CD14-positive monocyte (primary cell): ENCODE measurements at regions not wholly inside any gene's neighbourhood (a gene's known extent, or its start where the extent isn't known, plus 50 kb on each side); places are given as distances from the start of the nearest gene placed in this dataset.

Source experiments
- DNase-seq, 3 donors: peaks; one replicate each; pipeline ENCODE4 v3.0.0-alpha.2; 2011 to 2022
- H2AFZ ChIP-seq: 2 replicates; pipeline ENCODE4 v1.6.0; 2012; ENCODE audit warnings: mild to moderate bottlenecking, low read depth, low read length, inconsistent platforms; ENCODE audit not compliant: insufficient read depth, poor library complexity, severe bottlenecking
- H3K27ac ChIP-seq, 2 donors: 1 replicate in 1 of 2; 2 replicates in 1 of 2; pipeline ENCODE4 v1.5.1; 2012 to 2013; ENCODE audit warnings: low read length in 2 of 2, control low read depth in 1 of 2, inconsistent platforms in 1 of 2, low read depth in 1 of 2, mild to moderate bottlenecking in 1 of 2
- H3K27me3 ChIP-seq, 2 donors: one replicate each; pipeline versions ENCODE4 v1.6.0 to v1.6.1; 2011 to 2013; ENCODE audit warnings: low read length in 2 of 2; ENCODE audit not compliant: control insufficient read depth in 2 of 2, insufficient read depth in 2 of 2
- H3K36me3 ChIP-seq, 2 donors: replicated peaks in 1 of 2; 1 replicate in 1 of 2; 2 replicates in 1 of 2; pipeline versions ENCODE4 v1.5.1 to v1.6.1; 2012 to 2013; ENCODE audit warnings: low read length in 2 of 2, control low read depth in 1 of 2, inconsistent platforms in 1 of 2, mild to moderate bottlenecking in 1 of 2; ENCODE audit not compliant: insufficient read depth in 2 of 2, control insufficient read depth in 1 of 2
- H3K4me1 ChIP-seq, 2 donors: 1 replicate in 1 of 2; 2 replicates in 1 of 2; pipeline versions ENCODE4 v1.5.1 to v1.6.1; 2012 to 2013; ENCODE audit warnings: low read length in 2 of 2, control low read depth in 1 of 2, inconsistent platforms in 1 of 2, mild to moderate bottlenecking in 1 of 2, moderate library complexity in 1 of 2; ENCODE audit not compliant: insufficient read depth in 2 of 2, control insufficient read depth in 1 of 2
- H3K4me2 ChIP-seq: replicated peaks from 2 replicates; pipeline ENCODE3; 2012; ENCODE audit warnings: low read length, moderate library complexity, mild to moderate bottlenecking; ENCODE audit not compliant: poor library complexity, severe bottlenecking; ENCODE audit errors: extremely low read depth
- H3K4me3 ChIP-seq, 3 experiments: fragments of 200-600 bp in 1 of 3; sonication (generic) in 1 of 3; replicated peaks in 1 of 3; 1 replicate in 2 of 3; 2 replicates in 1 of 3; pipeline ENCODE4 v1.5.1; 2011 to 2013; ENCODE audit warnings: low read length in 3 of 3, mild to moderate bottlenecking in 3 of 3, control low read depth in 2 of 3, low read depth in 2 of 3, inconsistent platforms in 1 of 3, moderate library complexity in 1 of 3
- H3K79me2 ChIP-seq: 2 replicates; pipeline ENCODE4 v1.6.0; 2012; ENCODE audit warnings: mild to moderate bottlenecking, control low read depth, inconsistent platforms, low read length, moderate library complexity; ENCODE audit not compliant: insufficient read depth
- H3K9ac ChIP-seq: 2 replicates; pipeline ENCODE4 v1.6.0; 2017; ENCODE audit warnings: low read length, mild to moderate bottlenecking; ENCODE audit not compliant: insufficient read depth, poor library complexity, severe bottlenecking
- H3K9me3 ChIP-seq, 2 donors: replicated peaks in 1 of 2; 1 replicate in 1 of 2; 2 replicates in 1 of 2; pipeline versions ENCODE4 v1.5.1 to v1.6.1; 2012 to 2013; ENCODE audit warnings: low read length in 2 of 2, control low read depth in 1 of 2; ENCODE audit not compliant: control insufficient read depth in 1 of 2, insufficient read depth in 1 of 2
- H4K20me1 ChIP-seq: 2 replicates; pipeline ENCODE4 v1.6.0; 2012; ENCODE audit warnings: mild to moderate bottlenecking, low read length, control low read depth, moderate library complexity; ENCODE audit not compliant: insufficient read depth
- H3K27ac Mint-ChIP-seq, 7 donors: one replicate each; pipeline ENCODE4 v1.8.0; 2020; ENCODE audit warnings: mild to moderate bottlenecking in 7 of 7, mixed read lengths in 7 of 7, moderate library complexity in 6 of 7, inconsistent platforms in 2 of 7
- H3K27me3 Mint-ChIP-seq, 3 donors: one replicate each; pipeline ENCODE4 v1.8.0; 2021 to 2022; ENCODE audit warnings: low read depth in 3 of 3, mild to moderate bottlenecking in 3 of 3, mixed read lengths in 3 of 3, moderate library complexity in 3 of 3, inconsistent platforms in 1 of 3
- H3K36me3 Mint-ChIP-seq, 2 donors: one replicate each; pipeline ENCODE4 v1.8.0; 2020; ENCODE audit warnings: mixed read lengths in 2 of 2, inconsistent platforms in 1 of 2, mild to moderate bottlenecking in 1 of 2
- H3K4me1 Mint-ChIP-seq: one replicate; pipeline ENCODE4 v1.8.0; 2020; ENCODE audit warnings: mild to moderate bottlenecking, mixed read lengths
- H3K4me3 Mint-ChIP-seq, 2 donors: one replicate each; pipeline ENCODE4 v1.8.0; 2020; ENCODE audit warnings: mild to moderate bottlenecking in 2 of 2, mixed read lengths in 2 of 2, moderate library complexity in 1 of 2
- H3K9me3 Mint-ChIP-seq, 7 donors: one replicate each; pipeline ENCODE4 v1.8.0; 2020 to 2022; ENCODE audit warnings: mixed read lengths in 7 of 7, mild to moderate bottlenecking in 6 of 7, moderate library complexity in 6 of 7, inconsistent platforms in 2 of 7
- WGBS: methylation state at CpG from one replicate; pipeline ENCODE4 v1.1.5; 2013; ENCODE audit warnings: missing lambda C conversion rate; ENCODE audit not compliant: insufficient coverage; 5-methylcytosine and 5-hydroxymethylcytosine counted together
- intact Hi-C, 2 donors: fragments of 100-400 bp; cut with micrococcal nuclease; formaldehyde crosslinking; loops; one replicate each; pipeline versions ENCODE4 v1.15.0 to v1.15.1; 2023
- TF ChIP-seq, protein P1 (sequence below): fragments of 200-600 bp; IDR thresholded peaks from one replicate; pipeline ENCODE4 v1.8.0; 2022; ENCODE audit warnings: antibody characterized with exemption, mild to moderate bottlenecking

DNA sequence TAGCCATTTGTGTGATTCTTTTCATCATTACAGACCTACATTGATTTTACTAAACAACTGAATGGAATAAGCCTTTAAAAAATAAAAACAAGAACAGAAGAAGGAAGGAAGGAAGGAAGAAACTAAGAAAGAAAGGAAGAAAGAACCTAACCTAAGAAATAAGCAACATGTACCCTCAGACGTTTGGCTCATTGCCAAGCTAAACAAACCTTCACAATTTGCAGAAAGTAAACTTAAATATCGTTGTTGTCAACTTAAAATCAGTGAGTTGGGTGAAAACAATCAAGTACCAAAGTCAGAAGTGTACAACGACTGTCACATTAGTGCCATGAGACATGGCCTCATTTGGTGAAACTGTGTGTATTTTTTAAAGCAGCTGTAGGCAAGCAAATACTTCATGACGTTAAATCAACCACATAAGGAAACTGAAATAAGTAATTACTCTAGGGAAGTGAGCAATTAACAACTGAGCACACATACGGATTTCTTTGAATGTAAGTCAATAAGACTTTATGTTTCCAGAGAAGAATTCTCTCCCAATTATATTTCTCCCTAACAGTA lies 313.1 kb upstream of the TMPRSS15 start:
- Mint-ChIP-seq H3K36me3 (no peaks in the 10 kb centered on the region), H3K27ac (no peak overlapping the region), H3K4me1 (no peaks in the 10 kb centered on the region), H3K9me3 (peaks cover 0 to 17% (median 8%) of the 10 kb centered on the region in 7 donors), H3K27me3 (peaks cover 0 to 3% (median 1%) of the 10 kb centered on the region in 3 donors), H3K4me3 (no peak overlapping the region)
- H3K4me3 ChIP-seq = no peak overlapping the region
- H3K4me2 ChIP-seq = no peak overlapping the region
- DNase-seq = no peak
- no peaks in the 10 kb centered on the region for H3K36me3 ChIP-seq
- H3K9me3 ChIP-seq = peaks cover 8 to 17% of the 10 kb centered on the region in 2 donors
- no CpG with 5 or more reads among the region's 5 CpGs for whole genome bisulfite sequencing
- H3K27ac ChIP-seq = no peak overlapping the region
- no peaks in the 10 kb centered on the region for H4K20me1 ChIP-seq
- no peak overlapping the region for H3K9ac ChIP-seq
- intact Hi-C loops = no loop called here
- TF ChIP-seq, protein P1, sequence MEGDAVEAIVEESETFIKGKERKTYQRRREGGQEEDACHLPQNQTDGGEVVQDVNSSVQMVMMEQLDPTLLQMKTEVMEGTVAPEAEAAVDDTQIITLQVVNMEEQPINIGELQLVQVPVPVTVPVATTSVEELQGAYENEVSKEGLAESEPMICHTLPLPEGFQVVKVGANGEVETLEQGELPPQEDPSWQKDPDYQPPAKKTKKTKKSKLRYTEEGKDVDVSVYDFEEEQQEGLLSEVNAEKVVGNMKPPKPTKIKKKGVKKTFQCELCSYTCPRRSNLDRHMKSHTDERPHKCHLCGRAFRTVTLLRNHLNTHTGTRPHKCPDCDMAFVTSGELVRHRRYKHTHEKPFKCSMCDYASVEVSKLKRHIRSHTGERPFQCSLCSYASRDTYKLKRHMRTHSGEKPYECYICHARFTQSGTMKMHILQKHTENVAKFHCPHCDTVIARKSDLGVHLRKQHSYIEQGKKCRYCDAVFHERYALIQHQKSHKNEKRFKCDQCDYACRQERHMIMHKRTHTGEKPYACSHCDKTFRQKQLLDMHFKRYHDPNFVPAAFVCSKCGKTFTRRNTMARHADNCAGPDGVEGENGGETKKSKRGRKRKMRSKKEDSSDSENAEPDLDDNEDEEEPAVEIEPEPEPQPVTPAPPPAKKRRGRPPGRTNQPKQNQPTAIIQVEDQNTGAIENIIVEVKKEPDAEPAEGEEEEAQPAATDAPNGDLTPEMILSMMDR = no peak
- no peaks in the 10 kb centered on the region for H3K4me1 ChIP-seq
- H2AFZ ChIP-seq = no peak overlapping the region
- no peaks in the 10 kb centered on the region for H3K79me2 ChIP-seq
- no peaks in the 10 kb centered on the region for H3K27me3 ChIP-seq

DNA sequence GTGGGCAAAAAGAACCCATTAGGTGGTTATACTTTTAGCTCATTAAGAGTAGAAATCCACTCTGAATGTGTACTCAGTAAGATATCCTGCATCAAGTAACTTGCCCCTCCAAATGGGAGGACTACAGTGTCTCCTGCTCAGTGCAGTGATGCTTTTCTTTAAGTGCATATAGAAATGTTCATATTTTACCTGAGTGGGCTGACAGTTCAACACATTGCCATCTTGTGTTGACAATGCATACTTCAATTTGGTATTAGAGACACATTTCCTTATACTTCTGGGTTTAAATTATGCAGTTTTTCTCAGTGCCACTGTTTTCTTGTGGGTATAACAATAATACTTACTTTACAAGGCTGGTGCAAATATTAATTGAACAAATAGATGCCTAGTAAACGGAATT lies 318.6 kb upstream of the TMPRSS15 start:
- H3K9ac ChIP-seq = no peak overlapping the region
- TF ChIP-seq, protein P1 = no peak
- H3K27ac ChIP-seq = no peak overlapping the region
- intact Hi-C loops = no loop called here
- H3K4me1 ChIP-seq = no peaks in the 10 kb centered on the region
- H2AFZ ChIP-seq = no peak overlapping the region
- no peak for DNase-seq
- peaks cover 2 to 11% (median 5%) of the 10 kb centered on the region in 7 donors for H3K9me3 Mint-ChIP-seq
- WGBS = no CpG with 5 or more reads among the region's 1 CpG
- H3K36me3 Mint-ChIP-seq = no peaks in the 10 kb centered on the region
- no peaks in the 10 kb centered on the region for H3K79me2 ChIP-seq
- peaks cover 0 to 1% (median 0%) of the 10 kb centered on the region in 3 donors for H3K27me3 Mint-ChIP-seq
- H3K27ac Mint-ChIP-seq = no peak overlapping the region
- peaks cover 7 to 10% of the 10 kb centered on the region in 2 donors for H3K9me3 ChIP-seq
- no peaks in the 10 kb centered on the region for H3K27me3 ChIP-seq
- no peaks in the 10 kb centered on the region for H3K4me1 Mint-ChIP-seq
- H3K4me3 Mint-ChIP-seq = no peak overlapping the region
- no peaks in the 10 kb centered on the region for H4K20me1 ChIP-seq
- no peak overlapping the region for H3K4me2 ChIP-seq
- H3K4me3 ChIP-seq = no peak overlapping the region
- no peaks in the 10 kb centered on the region for H3K36me3 ChIP-seq
